ENCODE measurements at regions not wholly inside any gene's neighbourhood (a gene's known extent, or its start where the extent isn't known, plus 50 kb on each side); places are given as distances from the start of the nearest gene placed in this dataset.
"Not testable (repeated sequence)": the region's sequence is repeated elsewhere in the genome, so short reads cannot be mapped to it uniquely, and the experiment has no call there.

- DNase-seq = no peak
Measured at GRCh38 chr14:40219032-40219431, 786.8 kb upstream of the FBXO33 start.

- no peak for DNase-seq
Measured at GRCh38 chr14:40218282-40218941, 786.2 kb upstream of the FBXO33 start.

GRCh38 chr14:40216976-40217375 is 784.7 kb upstream of the FBXO33 start:
- DNase-seq = no peak

GRCh38 chr14:40216408-40216807 is 784.2 kb upstream of the FBXO33 start:
- not testable (repeated sequence) for DNase-seq

GRCh38 chr14:40213701-40214100 is 781.5 kb upstream of the FBXO33 start:
- DNase-seq = no peak

- no peak for DNase-seq
Measured at GRCh38 chr14:40204441-40205175, 772.4 kb upstream of the FBXO33 start.

- no peak for DNase-seq
Measured at GRCh38 chr14:40199101-40199500, 766.9 kb upstream of the FBXO33 start.

- no peak for DNase-seq
Measured at GRCh38 chr14:40197344-40197743, 765.1 kb upstream of the FBXO33 start.

GRCh38 chr14:40188006-40188405 is 755.8 kb upstream of the FBXO33 start:
- DNase-seq = no peak

- no peak for DNase-seq
Measured at GRCh38 chr14:40164083-40164482, 731.9 kb upstream of the FBXO33 start.

- DNase-seq = no peak
Measured at GRCh38 chr14:40139657-40140056, 707.4 kb upstream of the FBXO33 start.

GRCh38 chr14:40133463-40133862 is 701.2 kb upstream of the FBXO33 start:
- DNase-seq = no peak

GRCh38 chr14:40129159-40129558 is 696.9 kb upstream of the FBXO33 start:
- DNase-seq = no peak

GRCh38 chr14:40123816-40124215 is 691.6 kb upstream of the FBXO33 start:
- no peak for DNase-seq

GRCh38 chr14:40122968-40123648 is 690.9 kb upstream of the FBXO33 start:
- no peak for DNase-seq

- no peak for DNase-seq
Measured at GRCh38 chr14:40119765-40120164, 687.5 kb upstream of the FBXO33 start.

- no peak for DNase-seq
Measured at GRCh38 chr14:40119321-40119720, 687.1 kb upstream of the FBXO33 start.

- no peak for DNase-seq
Measured at GRCh38 chr14:40115583-40115982, 683.4 kb upstream of the FBXO33 start.

- DNase-seq = no peak
Measured at GRCh38 chr14:40113671-40114070, 681.4 kb upstream of the FBXO33 start.

GRCh38 chr14:40100544-40101196 is 668.4 kb upstream of the FBXO33 start:
- DNase-seq = no peak

GRCh38 chr14:40099316-40099715 is 667.1 kb upstream of the FBXO33 start:
- DNase-seq = no peak

- no peak for DNase-seq
Measured at GRCh38 chr14:40098468-40098867, 666.2 kb upstream of the FBXO33 start.

GRCh38 chr14:40096968-40097367 is 664.7 kb upstream of the FBXO33 start:
- DNase-seq = no peak

- DNase-seq = no peak
Measured at GRCh38 chr14:40093800-40094199, 661.6 kb upstream of the FBXO33 start.
